IMR-90 (cell line): ENCODE measurements at regions not wholly inside any gene's neighbourhood (a gene's known extent, or its start where the extent isn't known, plus 50 kb on each side); places are given as distances from the start of the nearest gene placed in this dataset.
"Not testable (repeated sequence)": the region's sequence is repeated elsewhere in the genome, so short reads cannot be mapped to it uniquely, and the experiment has no call there.

Experiments
- ATAC-seq: fragments of 200-7000 bp; cut with Tn5 transposase; 2 replicates; pipeline ENCODE4 v1.9.1; 2020; ENCODE audit warnings: low read depth, mild to moderate bottlenecking, moderate library complexity
- BruUV-seq: library from RNA; stranded (reverse); fragments of 400-500 nt; replicated peaks from 2 replicates; lab custom pipeline; 2021; lab: Mats Ljungman, UMichigan
- CTCF ChIA-PET: fragments of 300-600 bp; formaldehyde crosslinking; extraction: SDS; loops from one replicate; lab custom pipeline; 2021; ENCODE audit warnings: antibody characterized with exemption; lab: Yijun Ruan, JAX
- POLR2A ChIA-PET: fragments of 300-600 bp; sonication (Branson Sonifier 250); formaldehyde crosslinking; loops from one replicate; lab custom pipeline; 2022; ENCODE audit warnings: antibody characterized with exemption; ENCODE audit not compliant: unreplicated experiment; lab: Charles Lee
- DNase-seq: peaks from one replicate; pipeline ENCODE4 v3.0.0; 2013
- H2AFZ ChIP-seq: replicated peaks from 2 replicates; pipeline ENCODE3; 2013; ENCODE audit warnings: low read length, mild to moderate bottlenecking; ENCODE audit not compliant: poor library complexity
- H2AK5ac ChIP-seq: 2 replicates; pipeline ENCODE4 v1.6.1; 2013; ENCODE audit warnings: low read depth, low read length, inconsistent platforms
- H2AK9ac ChIP-seq: replicated peaks from 2 replicates; pipeline ENCODE3; 2013; ENCODE audit warnings: mild to moderate bottlenecking, low read depth, low read length, moderate library complexity; ENCODE audit not compliant: poor library complexity
- H2BK120ac ChIP-seq: 2 replicates; pipeline ENCODE4 v1.6.1; 2013; ENCODE audit warnings: low read depth, low read length, inconsistent platforms
- H2BK15ac ChIP-seq: 3 replicates; pipeline ENCODE4 v1.6.1; 2013; ENCODE audit warnings: low read depth, low read length, inconsistent platforms
- H2BK20ac ChIP-seq: 2 replicates; pipeline ENCODE4 v1.6.1; 2013; ENCODE audit warnings: low read depth, mild to moderate bottlenecking, inconsistent platforms, low read length, moderate library complexity
- H2BK5ac ChIP-seq: 2 replicates; pipeline ENCODE4 v1.6.1; 2013; ENCODE audit warnings: mild to moderate bottlenecking, low read depth, low read length, inconsistent platforms; ENCODE audit not compliant: poor library complexity, severe bottlenecking
- H3K14ac ChIP-seq: replicated peaks from 2 replicates; pipeline ENCODE4 v1.6.1; 2013; ENCODE audit warnings: low read depth, low read length, inconsistent platforms
- H3K18ac ChIP-seq: 2 replicates; pipeline ENCODE4 v1.6.1; 2013; ENCODE audit warnings: low read depth, low read length, control low read depth
- H3K23ac ChIP-seq: 2 replicates; pipeline ENCODE4 v1.6.1; 2013; ENCODE audit warnings: low read depth, low read length, inconsistent platforms
- H3K27ac ChIP-seq: 2 replicates; pipeline ENCODE4 v1.5.1; 2013; ENCODE audit warnings: mild to moderate bottlenecking, control low read depth, low read length; ENCODE audit not compliant: insufficient read depth
- H3K27me3 ChIP-seq: 2 replicates; pipeline ENCODE4 v1.6.1; 2013; ENCODE audit warnings: low read length; ENCODE audit not compliant: control insufficient read depth, insufficient read depth
- H3K36me3 ChIP-seq: 2 replicates; pipeline ENCODE4 v1.6.1; 2013; ENCODE audit warnings: low read length, mixed read lengths; ENCODE audit not compliant: control insufficient read depth, insufficient read depth
- H3K4ac ChIP-seq: 2 replicates; pipeline ENCODE4 v1.6.1; 2013; ENCODE audit warnings: low read depth, low read length, inconsistent platforms
- H3K4me1 ChIP-seq: 2 replicates; pipeline ENCODE4 v1.6.1; 2013; ENCODE audit warnings: low read length, mixed read lengths; ENCODE audit not compliant: control insufficient read depth, insufficient read depth
- H3K4me2 ChIP-seq: 2 replicates; pipeline ENCODE4 v1.6.1; 2013; ENCODE audit warnings: low read depth, mild to moderate bottlenecking, control low read depth, low read length, moderate library complexity
- H3K4me3 ChIP-seq: 2 replicates; pipeline ENCODE4 v1.5.1; 2013; ENCODE audit warnings: low read depth, mild to moderate bottlenecking, control low read depth, low read length, moderate library complexity; ENCODE audit not compliant: insufficient read depth
- H3K56ac ChIP-seq: 2 replicates; pipeline ENCODE4 v1.6.1; 2013; ENCODE audit warnings: low read length, inconsistent platforms; ENCODE audit not compliant: insufficient read depth; ENCODE audit errors: extremely low read depth
- H3K79me1 ChIP-seq, 2 experiments: 2 replicates each; pipeline ENCODE4 v1.6.1; 2013; ENCODE audit warnings: low read length in 2 of 2, inconsistent platforms in 1 of 2, low read depth in 1 of 2
- H3K9ac ChIP-seq: 2 replicates; pipeline ENCODE4 v1.6.1; 2013; ENCODE audit warnings: low read depth, low read length, control low read depth
- H3K9me1 ChIP-seq: 2 replicates; pipeline ENCODE4 v1.6.1; 2013; ENCODE audit warnings: low read length, inconsistent platforms; ENCODE audit not compliant: insufficient read depth
- H3K9me3 ChIP-seq: 2 replicates; pipeline ENCODE4 v1.6.1; 2013; ENCODE audit warnings: low read length; ENCODE audit not compliant: control insufficient read depth, insufficient read depth
- H4K20me1 ChIP-seq: 2 replicates; pipeline ENCODE4 v1.6.1; 2013; ENCODE audit warnings: low read length, inconsistent platforms; ENCODE audit not compliant: insufficient read depth
- H4K5ac ChIP-seq: 2 replicates; pipeline ENCODE4 v1.6.1; 2013; ENCODE audit warnings: mild to moderate bottlenecking, low read depth, low read length, control low read depth
- H4K8ac ChIP-seq, 2 experiments: 2 replicates each; pipeline ENCODE4 v1.6.1; 2013; ENCODE audit warnings: low read depth in 2 of 2, low read length in 2 of 2, control low read depth in 1 of 2, inconsistent platforms in 1 of 2
- H4K91ac ChIP-seq: 2 replicates; pipeline ENCODE4 v1.6.1; 2013; ENCODE audit warnings: low read depth, low read length, inconsistent platforms; ENCODE audit not compliant: insufficient read depth
- WGBS, 2 experiments: methylation state at CpG; one replicate each; pipeline versions ENCODE4 v1.1.5 to v1.1.7; 2013; ENCODE audit warnings: missing lambda C conversion rate in 2 of 2; ENCODE audit not compliant: insufficient read length in 1 of 2; ENCODE audit errors: extremely low coverage in 2 of 2; 5-methylcytosine and 5-hydroxymethylcytosine counted together
- dilution Hi-C: fragments of 300-500 bp; cut with HindIII; formaldehyde crosslinking; loops from one replicate; pipeline ENCODE4 v1.14.3; 2018; ENCODE audit warnings: low sequenced_read_pairs; ENCODE audit not compliant: unreplicated experiment
- in situ Hi-C: fragments of 300-500 bp; cut with MboI; formaldehyde crosslinking; loops from 3 replicates; pipeline ENCODE4 v1.14.3; 2019; ENCODE audit warnings: low sequenced_read_pairs, inconsistent platforms, mixed read lengths
- intact Hi-C: fragments of 100-400 bp; cut with micrococcal nuclease; formaldehyde crosslinking; loops from 2 replicates; pipeline ENCODE4 v1.10.0; 2022

GRCh38 chrX:508821-509220, 121.8 kb upstream of the SHOX start:
- H2BK20ac ChIP-seq, H3K36me3 ChIP-seq, H3K14ac ChIP-seq, H3K9me1 ChIP-seq, H2AK9ac ChIP-seq, H2BK5ac ChIP-seq, intact Hi-C loops, H3K56ac ChIP-seq, H3K9me3 ChIP-seq, H3K4ac ChIP-seq, H2BK120ac ChIP-seq, H4K91ac ChIP-seq, H3K27me3 ChIP-seq, H3K27ac ChIP-seq, BruUV-seq, H3K18ac ChIP-seq, H3K4me2 ChIP-seq, ATAC-seq, H3K4me1 ChIP-seq, H3K79me1 ChIP-seq, H3K4me3 ChIP-seq, H4K5ac ChIP-seq, DNase-seq, H4K8ac ChIP-seq, H2AFZ ChIP-seq, dilution Hi-C loops, in situ Hi-C loops, POLR2A ChIA-PET, H3K9ac ChIP-seq, H2AK5ac ChIP-seq, H3K23ac ChIP-seq, CTCF ChIA-PET, H4K20me1 ChIP-seq, H2BK15ac ChIP-seq: not testable (repeated sequence)
- WGBS, 2 experiments, result no CpG with 5 or more reads among the region's 5 CpGs

- H2BK120ac ChIP-seq, H3K9ac ChIP-seq, dilution Hi-C loops, H4K91ac ChIP-seq, H3K4ac ChIP-seq, H3K27ac ChIP-seq, intact Hi-C loops, H3K14ac ChIP-seq, H2BK20ac ChIP-seq, H4K5ac ChIP-seq, H4K8ac ChIP-seq, in situ Hi-C loops, H3K79me1 ChIP-seq, H3K4me3 ChIP-seq, H3K36me3 ChIP-seq, H2BK15ac ChIP-seq, H3K56ac ChIP-seq, H3K4me1 ChIP-seq, BruUV-seq, CTCF ChIA-PET, H2AK5ac ChIP-seq, H3K4me2 ChIP-seq, DNase-seq, H3K9me3 ChIP-seq, H3K23ac ChIP-seq, H3K27me3 ChIP-seq, H2AFZ ChIP-seq, H3K18ac ChIP-seq, H3K9me1 ChIP-seq, H2BK5ac ChIP-seq, ATAC-seq, H4K20me1 ChIP-seq, H2AK9ac ChIP-seq, POLR2A ChIA-PET: not testable (repeated sequence)
- WGBS, 2 experiments, result no CpG with 5 or more reads among the region's 4 CpGs
Observed at GRCh38 chrX:511089-511488, 119.5 kb upstream of the SHOX start.
